Kidney (tissue), 13 donors: ENCODE measurements at regions not wholly inside any gene's neighbourhood (a gene's known extent, or its start where the extent isn't known, plus 50 kb on each side); places are given as distances from the start of the nearest gene placed in this dataset.
"Not testable (repeated sequence)": the region's sequence is repeated elsewhere in the genome, so short reads cannot be mapped to it uniquely, and the experiment has no call there.

Source experiments
- DNase-seq, 5 donors: peaks; one replicate each; pipeline ENCODE4 v3.0.0-alpha.2; 2013 to 2020
- FAIRE-seq: peaks from 2 replicates; lab custom pipeline; 2012; peaks lifted over from hg19 to GRCh38; lab: Jason Lieb, UNC
- H3K27ac ChIP-seq, 2 donors: one replicate each; pipeline ENCODE4 v1.7.0; 2013; ENCODE audit warnings: low read depth in 2 of 2, low read length in 2 of 2, inconsistent platforms in 1 of 2
- H3K27me3 ChIP-seq: one replicate; pipeline ENCODE4 v1.7.1; 2013; ENCODE audit warnings: low read length, inconsistent platforms; ENCODE audit not compliant: control insufficient read depth, insufficient read depth
- H3K36me3 ChIP-seq, 3 donors: one replicate each; pipeline versions ENCODE4 v1.7.0 to v1.7.1; 2013; ENCODE audit warnings: low read length in 3 of 3, control low read depth in 1 of 3, inconsistent platforms in 1 of 3; ENCODE audit not compliant: insufficient read depth in 3 of 3, control insufficient read depth in 2 of 3
- H3K4me1 ChIP-seq, 3 donors: one replicate each; pipeline versions ENCODE4 v1.7.0 to v1.7.1; 2013; ENCODE audit warnings: low read length in 3 of 3, inconsistent platforms in 1 of 3, low read depth in 1 of 3; ENCODE audit not compliant: control insufficient read depth in 2 of 3, insufficient read depth in 2 of 3
- H3K4me3 ChIP-seq, 3 donors: one replicate each; pipeline versions ENCODE4 v1.7.0 to v1.8.1; 2013; ENCODE audit warnings: low read length in 3 of 3, control low read depth in 1 of 3, inconsistent platforms in 1 of 3
- H3K9ac ChIP-seq, 3 donors: one replicate each; pipeline versions ENCODE4 v1.7.0 to v1.7.1; 2013; ENCODE audit warnings: low read length in 3 of 3, control low read depth in 1 of 3, inconsistent platforms in 1 of 3
- H3K9me3 ChIP-seq, 3 donors: one replicate each; pipeline versions ENCODE4 v1.7.0 to v1.7.1; 2013; ENCODE audit warnings: low read length in 3 of 3, control low read depth in 1 of 3, inconsistent platforms in 1 of 3; ENCODE audit not compliant: control insufficient read depth in 2 of 3, insufficient read depth in 1 of 3
- intact Hi-C: fragments of 100-400 bp; cut with DNase I; formaldehyde crosslinking; loops from one replicate; pipeline ENCODE4 v1.11.1; 2022
- TF ChIP-seq, protein P1 (sequence below): IDR thresholded peaks from 3 replicates; pipeline ENCODE4 v1.5.1; 2012; ENCODE audit warnings: mild to moderate bottlenecking, moderate library complexity, borderline replicate concordance; ENCODE audit not compliant: insufficient read depth; ENCODE audit errors: extremely low read depth
- donor health status: control.
- donor health status: control.
- donor health status: control.
- donor health status: control.
- donor health status: control.
- donor health status: DM: yes; HTN: yes; CAD: no.
- donor health status: Normal renal cell carcinoma (clear cell type).

DNA sequence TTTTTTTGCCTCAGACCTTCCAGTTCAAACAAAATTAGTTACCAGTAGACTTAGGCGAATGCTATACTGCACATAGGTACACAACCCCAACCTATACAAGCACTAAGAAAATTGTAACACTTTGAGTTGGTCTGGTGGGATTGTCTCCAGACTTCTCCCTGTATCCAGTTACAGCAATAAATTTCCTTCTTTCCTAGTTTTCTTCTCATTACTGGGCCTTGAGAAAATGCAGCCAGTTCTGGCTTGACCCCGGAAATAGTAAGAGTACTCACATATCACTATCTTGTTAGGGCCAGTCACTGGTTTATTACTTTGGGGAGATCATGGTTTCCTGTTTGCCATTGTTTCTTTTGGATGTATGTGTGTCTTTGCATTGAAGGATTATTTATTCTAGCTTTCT is 868.4 kb downstream of the DIPK2A start:
- H3K9ac ChIP-seq = no peak overlapping the region
- peaks cover 0 to 6% (median 0%) of the 10 kb centered on the region in 3 donors for H3K9me3 ChIP-seq
- no peaks in the 10 kb centered on the region for H3K27me3 ChIP-seq
- intact Hi-C loops = no loop called here
- H3K27ac ChIP-seq = no peak overlapping the region
- no peaks in the 10 kb centered on the region for H3K4me1 ChIP-seq
- FAIRE-seq (no peak), DNase-seq (peak in 2 of 5 donors; percentile 61 to 72)
- H3K36me3 ChIP-seq = no peaks in the 10 kb centered on the region
- no peak overlapping the region for H3K4me3 ChIP-seq
- TF ChIP-seq, protein P1, sequence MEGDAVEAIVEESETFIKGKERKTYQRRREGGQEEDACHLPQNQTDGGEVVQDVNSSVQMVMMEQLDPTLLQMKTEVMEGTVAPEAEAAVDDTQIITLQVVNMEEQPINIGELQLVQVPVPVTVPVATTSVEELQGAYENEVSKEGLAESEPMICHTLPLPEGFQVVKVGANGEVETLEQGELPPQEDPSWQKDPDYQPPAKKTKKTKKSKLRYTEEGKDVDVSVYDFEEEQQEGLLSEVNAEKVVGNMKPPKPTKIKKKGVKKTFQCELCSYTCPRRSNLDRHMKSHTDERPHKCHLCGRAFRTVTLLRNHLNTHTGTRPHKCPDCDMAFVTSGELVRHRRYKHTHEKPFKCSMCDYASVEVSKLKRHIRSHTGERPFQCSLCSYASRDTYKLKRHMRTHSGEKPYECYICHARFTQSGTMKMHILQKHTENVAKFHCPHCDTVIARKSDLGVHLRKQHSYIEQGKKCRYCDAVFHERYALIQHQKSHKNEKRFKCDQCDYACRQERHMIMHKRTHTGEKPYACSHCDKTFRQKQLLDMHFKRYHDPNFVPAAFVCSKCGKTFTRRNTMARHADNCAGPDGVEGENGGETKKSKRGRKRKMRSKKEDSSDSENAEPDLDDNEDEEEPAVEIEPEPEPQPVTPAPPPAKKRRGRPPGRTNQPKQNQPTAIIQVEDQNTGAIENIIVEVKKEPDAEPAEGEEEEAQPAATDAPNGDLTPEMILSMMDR = no peak

DNA sequence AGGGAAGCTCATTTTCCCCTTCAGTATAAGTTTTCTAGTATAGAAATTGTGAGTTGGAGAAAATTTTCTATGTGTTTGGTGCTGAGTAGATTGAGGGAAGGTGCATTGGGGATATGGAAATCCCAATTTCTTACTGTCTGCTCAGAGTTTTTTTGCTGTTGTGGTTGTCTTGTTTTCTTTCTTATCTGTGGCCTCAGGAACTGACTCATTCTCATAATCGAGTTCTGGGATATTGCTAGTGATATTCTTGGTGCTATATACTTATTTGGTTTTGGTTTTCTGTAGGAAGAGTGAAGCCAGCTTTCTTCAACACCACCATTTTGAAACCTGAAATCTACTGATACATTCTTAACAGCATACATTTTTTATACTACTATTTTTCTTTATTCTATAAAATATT is 869.2 kb downstream of the DIPK2A start:
- TF ChIP-seq, protein P1 = no peak
- Histone ChIP-seq H3K27me3 (no peaks in the 10 kb centered on the region), H3K36me3 (no peaks in the 10 kb centered on the region), H3K4me3 (no peak overlapping the region), H3K9me3 (peaks cover 0 to 6% (median 0%) of the 10 kb centered on the region in 3 donors), H3K4me1 (no peaks in the 10 kb centered on the region), H3K27ac (no peak overlapping the region), H3K9ac (no peak overlapping the region)
- peak; percentile 82 for FAIRE-seq
- intact Hi-C loops = no loop called here
- DNase-seq = no peak

DNA sequence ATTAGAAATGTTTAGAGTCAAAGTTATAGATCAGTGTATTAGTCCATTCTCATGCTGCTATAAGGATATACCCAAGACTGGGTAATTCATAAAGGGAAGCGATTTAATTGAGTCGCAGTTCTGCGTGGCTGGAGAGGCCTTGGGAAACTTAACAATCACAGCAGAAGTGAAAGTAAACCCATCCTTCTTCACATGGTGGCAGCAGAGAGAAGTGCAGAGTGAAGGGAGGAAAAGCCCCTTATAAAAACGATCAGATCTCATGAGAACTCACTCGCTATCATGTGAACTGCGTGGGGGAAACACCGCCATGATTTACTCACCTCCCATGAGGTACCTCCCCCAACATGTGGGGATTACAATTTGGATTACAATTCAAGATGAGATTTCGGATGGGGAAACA is 871.5 kb downstream of the DIPK2A start:
- FAIRE-seq (no peak), DNase-seq (peak in 1 of 5 donors; percentile 19)
- TF ChIP-seq, protein P1 = no peak
- intact Hi-C loops = no loop called here
- Histone ChIP-seq H3K36me3 (no peaks in the 10 kb centered on the region), H3K27ac (no peak overlapping the region), H3K4me3 (no peak overlapping the region), H3K9me3 (peaks cover 0 to 5% (median 0%) of the 10 kb centered on the region in 3 donors), H3K9ac (no peak overlapping the region), H3K27me3 (no peaks in the 10 kb centered on the region), H3K4me1 (no peaks in the 10 kb centered on the region)

DNA sequence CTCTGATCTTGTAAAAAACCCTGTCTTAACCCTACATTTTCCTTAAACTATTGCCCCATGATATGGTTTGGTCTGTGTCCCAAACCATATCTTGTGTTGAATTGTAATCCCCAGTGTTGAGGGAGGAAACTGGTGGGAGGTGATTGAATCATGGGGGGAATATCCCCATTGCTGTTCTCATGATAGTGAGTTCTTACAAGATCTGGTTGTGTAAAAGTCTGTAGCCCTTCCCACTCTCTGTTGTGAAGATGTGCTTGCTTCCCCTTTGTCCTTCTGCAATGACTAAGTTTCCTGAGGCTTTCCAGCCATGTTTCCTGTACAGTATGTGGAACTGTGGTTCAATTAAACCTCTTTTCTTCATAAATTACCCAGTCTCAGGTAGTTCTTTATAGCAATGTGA is 881.4 kb downstream of the DIPK2A start:
- TF ChIP-seq, protein P1 = no peak
- intact Hi-C loops = no loop called here
- H3K36me3 ChIP-seq = no peaks in the 10 kb centered on the region
- no peaks in the 10 kb centered on the region for H3K27me3 ChIP-seq
- H3K9ac ChIP-seq = no peak overlapping the region
- H3K27ac ChIP-seq = no peak overlapping the region
- no peaks in the 10 kb centered on the region for H3K9me3 ChIP-seq
- H3K4me1 ChIP-seq = no peaks in the 10 kb centered on the region
- no peak overlapping the region for H3K4me3 ChIP-seq
- FAIRE-seq (no peak), DNase-seq (no peak)

DNA sequence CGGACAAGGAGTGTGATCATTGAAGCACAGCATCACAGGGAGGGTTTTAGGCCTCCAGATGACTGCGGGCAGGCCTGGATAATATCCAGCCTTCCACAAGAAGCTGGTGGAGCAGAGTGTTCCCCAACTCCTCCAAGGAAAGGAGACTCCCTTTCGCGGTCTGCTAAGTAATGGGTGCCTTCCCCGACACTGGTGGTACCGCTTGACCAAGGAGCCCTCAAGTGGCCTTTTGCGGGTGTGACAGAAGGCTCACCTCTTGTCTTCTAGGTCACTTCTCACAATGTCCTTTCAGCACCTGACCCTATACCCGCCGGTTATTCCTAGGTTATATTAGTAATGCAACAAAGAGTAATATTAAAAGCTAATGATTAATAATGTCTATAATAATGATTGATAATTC is 882.4 kb downstream of the DIPK2A start:
- intact Hi-C loops, FAIRE-seq: not testable (repeated sequence)

More for the DNA sequence above, 882.4 kb downstream of the DIPK2A start:
- not testable (repeated sequence) for H3K36me3 ChIP-seq, DNase-seq, H3K4me1 ChIP-seq, H3K9me3 ChIP-seq, H3K9ac ChIP-seq, H3K27me3 ChIP-seq, H3K4me3 ChIP-seq, H3K27ac ChIP-seq
